Inferior parietal cortex (tissue), 1 donor: ENCODE measurements at regions not wholly inside any gene's neighbourhood (a gene's known extent, or its start where the extent isn't known, plus 50 kb on each side); places are given as distances from the start of the nearest gene placed in this dataset.
A peak's percentile ranks its signal among the peaks of the same experiment; 100 is the strongest.
"Not testable (repeated sequence)": the region's sequence is repeated elsewhere in the genome, so short reads cannot be mapped to it uniquely, and the experiment has no call there.

Experiments
- DNase-seq: peaks from one replicate; pipeline ENCODE4 v3.0.0-alpha.2; 2016; ENCODE audit errors: extremely low spot score

- not testable (repeated sequence) for DNase-seq
Observed at GRCh38 chr3:157581956-157582636, 78.9 kb upstream of the VEPH1 start.

- DNase-seq: no peak
Observed at GRCh38 chr3:157581371-157581770, 78.2 kb upstream of the VEPH1 start.

- DNase-seq: no peak
Observed at GRCh38 chr3:157578181-157578580, 75.0 kb upstream of the VEPH1 start.

- no peak for DNase-seq
Observed at GRCh38 chr3:157574531-157574930, 71.3 kb upstream of the VEPH1 start.

GRCh38 chr3:157573780-157574378, 70.7 kb upstream of the VEPH1 start:
- no peak for DNase-seq

GRCh38 chr3:157573281-157573680, 70.1 kb upstream of the VEPH1 start:
- DNase-seq: no peak

- peak; percentile 54 for DNase-seq
Observed at GRCh38 chr3:157572559-157573270, 69.5 kb upstream of the VEPH1 start.

- no peak for DNase-seq
Observed at GRCh38 chr3:157566596-157566995, 63.4 kb upstream of the VEPH1 start.

- no peak for DNase-seq
Observed at GRCh38 chr3:157559401-157559800, 56.2 kb upstream of the VEPH1 start.
